ENCODE measurements at regions not wholly inside any gene's neighbourhood (a gene's known extent, or its start where the extent isn't known, plus 50 kb on each side); places are given as distances from the start of the nearest gene placed in this dataset.

- no peak for TF ChIP-seq CTCF (IDR thresholded peaks at IDR 0.05)
- TF ChIP-seq CREM (CRISPR knock-in tag; IDR thresholded peaks at IDR 0.05), result no peak
Measured at GRCh38 chrX:22349116-22349515, 76.4 kb downstream of the CBLL2 start.

Measured in WTC11 (cell line).